ENCODE measurements at regions not wholly inside any gene's neighbourhood (a gene's known extent, or its start where the extent isn't known, plus 50 kb on each side); places are given as distances from the start of the nearest gene placed in this dataset.

DNA sequence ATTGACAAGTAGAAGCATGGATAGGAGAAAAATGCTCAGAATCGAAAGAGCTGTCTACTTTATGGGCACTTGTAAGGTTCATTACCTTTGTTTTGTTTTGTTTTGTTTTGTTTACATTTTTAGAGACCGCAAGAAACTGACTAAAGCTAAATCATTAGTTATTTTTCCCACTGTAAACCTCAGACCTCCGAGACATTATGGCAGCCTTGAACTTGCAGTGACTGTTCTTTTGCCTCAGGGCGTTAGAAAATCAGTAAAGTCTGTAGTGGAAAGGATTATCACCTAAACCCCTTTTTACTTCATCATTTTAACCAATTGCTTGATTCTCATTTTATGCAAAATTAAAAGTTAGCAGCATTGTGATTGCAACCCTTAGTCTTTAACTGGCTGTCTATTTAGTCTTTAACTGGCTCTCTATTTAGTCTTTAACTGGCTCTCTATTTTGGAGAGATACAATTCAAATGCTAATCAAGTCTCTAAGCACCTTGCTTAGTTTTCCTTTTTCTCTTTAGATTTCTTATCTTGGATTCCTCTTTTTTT is 383.3 kb upstream of the ROBO2 start:
- DNase-seq (ENCODE audit: low spot score in 2 of 2) = no peak
- no peak for FAIRE-seq

- FAIRE-seq (peak; percentile 82), DNase-seq (ENCODE audit: low spot score in 2 of 2) (no peak)
Observed at GRCh38 chr3:76657909-76658308, 382.0 kb upstream of the ROBO2 start.

DNA sequence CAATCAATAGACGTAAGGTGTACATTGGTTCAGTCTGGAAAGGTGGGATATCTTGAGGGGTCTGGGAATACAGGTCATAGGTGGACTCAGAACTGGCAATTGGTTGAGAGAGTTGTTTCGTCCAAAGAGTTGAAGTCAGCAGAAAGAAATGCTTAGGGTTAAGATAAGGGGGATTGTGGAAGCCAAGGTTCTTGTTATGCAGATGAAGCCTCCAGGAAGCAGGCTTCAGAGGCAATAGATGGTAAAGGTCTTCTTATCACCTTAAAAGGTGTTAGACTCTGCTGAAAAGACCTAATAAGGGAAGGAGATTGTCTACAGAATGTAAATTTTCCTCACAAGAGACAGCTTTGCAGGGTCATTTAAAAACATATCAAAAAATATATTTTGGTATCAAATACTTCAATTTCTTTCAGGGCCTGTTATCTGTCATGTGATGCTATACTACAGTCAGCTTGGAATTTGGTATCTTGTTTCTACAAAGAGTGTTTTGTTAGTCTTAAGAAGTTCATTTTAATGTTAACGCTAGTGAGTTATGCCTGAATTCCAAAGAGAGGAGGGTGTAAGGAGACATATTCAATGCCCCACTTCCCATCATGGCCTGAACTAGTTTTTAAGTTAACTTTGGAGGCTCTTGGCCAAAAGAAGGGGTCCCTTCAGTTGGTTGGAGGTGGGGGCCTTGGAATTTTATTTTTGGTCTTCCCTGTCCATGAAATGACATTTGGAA is 378.2 kb upstream of the ROBO2 start:
- DNase-seq (ENCODE audit: low spot score in 2 of 2) = no peak
- FAIRE-seq = no peak

DNA sequence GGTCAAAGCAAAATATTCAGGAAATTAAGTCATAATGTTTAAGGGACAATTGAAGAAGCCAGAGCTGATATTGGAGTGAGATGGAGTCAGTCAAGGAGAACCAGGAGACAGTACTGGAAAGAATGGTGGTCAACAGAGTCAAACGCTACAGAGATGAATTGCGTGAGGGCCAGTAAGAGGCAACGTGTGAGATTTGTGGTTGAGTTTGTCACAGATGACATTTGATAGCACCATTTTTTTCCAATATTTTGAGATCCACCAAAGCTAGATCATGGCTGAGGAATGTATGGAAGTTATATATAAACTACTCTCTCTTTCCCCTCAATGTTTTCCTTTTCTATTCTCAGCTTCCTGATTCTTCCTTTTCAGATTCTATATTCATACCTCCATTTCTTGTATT is 375.1 kb upstream of the ROBO2 start:
- no peak for DNase-seq (ENCODE audit: low spot score in 2 of 2)
- FAIRE-seq = no peak

- DNase-seq (ENCODE audit: low spot score in 2 of 2) (no peak), FAIRE-seq (no peak)
Observed at GRCh38 chr3:76668653-76669052, 371.2 kb upstream of the ROBO2 start.

DNA sequence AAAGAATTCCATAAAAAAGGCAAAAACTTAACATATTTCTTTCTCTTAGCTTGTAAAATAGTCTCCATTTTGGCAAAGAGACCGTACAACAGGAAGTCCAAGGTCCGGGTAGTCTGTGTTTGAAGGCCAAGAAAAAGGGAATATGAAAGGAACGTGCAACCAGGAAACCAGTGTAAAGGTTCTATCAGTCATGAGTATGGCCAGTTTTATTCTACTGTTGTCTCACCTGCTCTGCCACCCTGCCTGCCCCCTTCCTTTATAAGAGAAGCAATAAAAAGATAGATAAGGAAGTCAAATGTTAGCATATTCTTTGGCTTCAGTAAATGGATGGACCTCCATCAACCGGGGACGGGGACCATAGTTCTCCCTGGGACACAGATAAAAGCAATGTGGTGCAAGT is 370.6 kb upstream of the ROBO2 start:
- DNase-seq (ENCODE audit: low spot score in 2 of 2) (no peak), FAIRE-seq (no peak)

DNA sequence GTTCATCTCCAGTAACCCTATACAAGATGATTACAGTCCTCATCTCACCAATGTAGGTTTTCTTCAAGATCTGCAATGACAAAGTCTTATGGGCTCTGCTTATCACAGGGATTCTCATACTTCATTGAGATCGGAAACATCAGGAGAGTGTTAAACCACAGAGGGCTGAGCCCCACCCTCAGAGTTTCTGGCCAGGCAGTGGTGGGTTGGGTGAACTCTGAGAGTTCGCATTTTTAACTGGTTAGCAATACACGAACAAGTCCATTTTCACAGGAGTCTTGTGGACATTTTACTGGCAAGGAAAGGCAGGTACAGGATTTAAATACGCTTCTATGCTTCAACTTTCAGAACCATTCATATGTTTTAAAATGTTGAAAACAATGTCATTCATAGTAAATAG is 366.7 kb upstream of the ROBO2 start:
- no peak for DNase-seq (ENCODE audit: low spot score in 2 of 2)
- FAIRE-seq = no peak

DNA sequence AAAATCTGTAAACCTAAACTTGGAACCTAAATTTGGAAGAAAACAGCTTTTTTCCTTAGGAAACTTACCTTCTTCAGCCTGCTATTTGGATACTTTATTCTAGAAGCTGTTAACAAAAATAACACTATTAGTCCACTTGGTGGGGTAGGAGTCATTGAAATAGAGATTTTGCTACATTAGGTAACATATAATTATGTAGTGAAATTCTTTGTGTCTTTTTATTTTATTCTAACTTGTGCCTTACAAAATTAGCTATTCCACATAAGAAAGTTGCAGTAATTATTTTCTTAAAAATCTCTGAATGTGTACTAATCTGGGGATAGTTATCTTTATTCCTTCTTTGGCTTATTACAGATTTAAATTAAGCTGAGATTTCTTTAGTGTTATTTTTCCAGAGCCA is 360.4 kb upstream of the ROBO2 start:
- no peak for FAIRE-seq
- no peak for DNase-seq (ENCODE audit: low spot score in 2 of 2)

GRCh38 chr3:76683256-76683655 is 356.6 kb upstream of the ROBO2 start:
- FAIRE-seq (no peak), DNase-seq (ENCODE audit: low spot score in 2 of 2) (no peak)

DNA sequence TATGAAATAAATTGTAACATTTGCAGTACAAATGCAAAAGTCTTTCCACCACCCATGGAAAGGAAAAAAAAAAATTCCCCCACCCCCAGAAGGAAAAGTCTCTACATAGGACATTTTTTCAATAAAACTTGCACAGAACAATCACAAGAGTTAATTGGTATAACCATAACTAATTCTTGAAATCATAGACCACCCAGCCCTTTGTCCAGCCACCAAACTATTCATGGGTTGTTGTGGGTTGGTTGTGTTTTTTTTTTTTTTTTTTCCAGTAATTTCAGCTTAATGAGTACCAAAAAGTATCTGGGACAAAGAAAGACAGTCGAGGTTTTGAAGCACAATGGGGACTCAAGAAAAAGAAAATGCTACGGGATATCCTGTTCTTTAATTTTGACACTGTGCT is 355.0 kb upstream of the ROBO2 start:
- DNase-seq (ENCODE audit: low spot score in 2 of 2) = no peak
- FAIRE-seq = no peak

GRCh38 chr3:76685858-76686257 is 354.0 kb upstream of the ROBO2 start:
- DNase-seq (ENCODE audit: low spot score in 2 of 2) (no peak), FAIRE-seq (no peak)

DNA sequence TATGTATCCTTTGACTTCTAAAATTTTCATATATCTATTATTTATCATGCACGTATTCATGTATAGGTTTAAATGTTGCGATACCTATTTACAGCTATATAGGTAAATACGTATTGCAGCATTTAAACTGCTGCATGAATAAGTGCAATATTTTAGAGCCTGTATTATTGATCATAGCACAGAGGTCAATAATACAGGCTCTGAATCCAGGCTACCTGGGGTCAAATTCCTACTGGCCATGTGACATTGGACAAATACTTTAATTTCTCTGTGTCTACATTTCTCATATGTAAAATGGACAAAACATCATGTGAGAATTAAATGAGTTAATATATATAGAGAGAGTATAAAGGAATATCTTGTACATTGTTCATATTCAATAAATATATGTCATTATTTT is 352.9 kb upstream of the ROBO2 start:
- DNase-seq (ENCODE audit: low spot score in 2 of 2) = no peak
- no peak for FAIRE-seq

DNA sequence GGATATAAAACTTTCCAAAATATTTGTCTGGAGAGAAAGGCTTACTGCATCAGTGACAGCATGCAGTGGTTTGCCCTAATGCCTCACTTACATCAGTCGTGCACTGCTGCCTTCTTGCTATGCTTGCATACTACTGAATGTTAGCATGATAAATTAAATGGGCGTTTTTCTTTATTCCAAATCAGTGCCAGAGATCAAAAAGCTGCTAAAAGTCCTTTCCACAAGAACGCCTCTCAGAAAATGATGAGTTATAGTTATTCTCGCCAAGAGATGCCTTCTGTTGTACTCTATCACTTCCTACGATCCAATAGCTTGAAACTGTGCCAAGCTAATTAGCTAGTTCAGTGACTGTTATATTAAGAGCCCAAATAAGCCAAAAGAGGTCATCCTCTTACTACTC is 345.8 kb upstream of the ROBO2 start:
- no peak for FAIRE-seq
- DNase-seq (ENCODE audit: low spot score in 2 of 2) = no peak

DNA sequence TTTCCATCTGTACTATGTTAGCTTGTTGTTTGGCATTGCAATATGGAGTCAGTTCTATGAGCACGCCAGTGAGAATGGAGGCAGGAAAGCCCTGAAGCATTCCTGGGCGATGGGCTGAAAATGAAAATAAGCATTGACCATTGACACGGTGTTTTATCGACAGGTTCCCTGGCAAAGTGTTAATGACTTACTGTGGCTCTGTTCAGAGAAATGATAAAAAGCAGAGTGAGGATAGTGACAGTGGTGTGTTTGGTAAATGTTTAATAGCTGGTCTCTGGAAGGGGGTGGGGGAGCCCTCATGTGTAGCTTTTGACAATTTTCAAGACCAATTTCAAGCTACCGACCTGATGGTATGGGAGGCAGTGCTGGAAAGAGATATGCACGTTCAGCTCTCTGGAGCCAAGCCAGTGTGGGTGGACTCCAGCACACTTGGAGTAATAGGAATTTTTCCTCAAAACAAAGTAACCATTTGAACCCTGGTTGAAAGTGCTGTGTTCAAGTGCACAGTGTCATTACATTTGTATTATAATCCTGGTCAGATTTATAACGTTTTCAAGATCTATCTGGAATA is 341.7 kb upstream of the ROBO2 start:
- DNase-seq (ENCODE audit: low spot score in 2 of 2) = no peak
- no peak for FAIRE-seq

DNA sequence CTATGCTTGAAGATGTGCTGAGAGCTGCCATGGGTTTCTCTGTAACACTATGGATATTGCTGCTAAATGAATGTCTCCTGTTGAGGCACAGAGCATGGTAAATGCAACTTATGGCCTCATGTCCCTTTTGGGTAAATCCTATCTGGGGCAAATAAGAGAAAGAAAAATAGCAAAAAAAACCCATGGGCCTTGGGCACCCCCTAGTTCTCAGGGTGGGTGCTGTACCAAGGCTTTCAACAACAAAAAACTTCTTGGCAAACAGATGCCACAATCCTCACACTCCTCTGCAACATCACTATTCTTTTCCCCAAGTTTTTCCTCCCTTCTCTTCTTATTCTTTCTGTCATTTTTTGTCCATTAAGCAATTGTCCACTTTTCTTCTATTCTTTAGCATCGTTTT is 340.1 kb upstream of the ROBO2 start:
- DNase-seq (ENCODE audit: low spot score in 2 of 2) (no peak), FAIRE-seq (no peak)

GRCh38 chr3:76700323-76700722 is 339.6 kb upstream of the ROBO2 start:
- DNase-seq (ENCODE audit: low spot score in 2 of 2) (no peak), FAIRE-seq (no peak)

GRCh38 chr3:76702676-76703075 is 337.2 kb upstream of the ROBO2 start:
- DNase-seq (ENCODE audit: low spot score in 2 of 2) = no peak
- no peak for FAIRE-seq

DNA sequence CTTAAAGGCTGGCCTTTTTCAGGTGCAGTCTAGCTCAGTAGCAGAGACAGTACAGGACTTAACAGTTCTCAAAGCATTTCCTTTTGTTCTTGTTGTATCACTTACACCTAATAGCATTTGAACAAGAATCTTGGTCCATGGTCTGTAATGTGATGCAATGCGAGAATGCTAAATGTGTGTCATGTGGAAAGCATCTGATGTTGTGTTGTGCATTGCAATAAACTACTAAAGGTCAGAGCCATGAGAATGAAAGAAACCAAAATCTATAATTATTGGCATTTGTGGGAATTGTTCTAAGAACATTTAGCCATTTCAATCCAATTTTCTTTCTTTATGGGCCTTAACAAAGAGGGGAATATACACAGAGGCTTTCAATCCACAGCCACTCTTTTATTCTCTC is 324.5 kb upstream of the ROBO2 start:
- FAIRE-seq = no peak
- no peak for DNase-seq (ENCODE audit: low spot score in 2 of 2)

DNA sequence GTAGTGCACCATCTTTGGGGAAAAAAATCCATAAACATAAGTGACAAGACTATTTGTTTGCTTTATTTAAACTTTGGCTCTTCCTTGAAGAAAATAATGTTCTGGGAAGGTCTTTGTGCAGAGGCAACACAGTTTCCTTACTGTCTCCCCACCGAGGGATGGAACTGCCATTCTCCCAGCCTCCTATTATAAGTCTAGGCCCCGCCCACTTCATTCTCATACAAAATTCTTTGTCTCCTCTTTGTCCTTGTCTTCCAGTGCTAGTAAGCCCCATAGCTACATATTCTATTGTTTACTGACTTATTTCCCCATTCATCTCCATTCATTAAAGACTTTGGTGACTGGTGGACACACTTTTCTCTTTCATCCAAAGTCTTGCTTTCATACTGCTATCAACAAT is 316.5 kb upstream of the ROBO2 start:
- no peak for DNase-seq (ENCODE audit: low spot score in 2 of 2)
- FAIRE-seq = no peak

- FAIRE-seq (no peak), DNase-seq (ENCODE audit: low spot score in 2 of 2) (no peak)
Observed at GRCh38 chr3:76724075-76724474, 315.8 kb upstream of the ROBO2 start.

DNA sequence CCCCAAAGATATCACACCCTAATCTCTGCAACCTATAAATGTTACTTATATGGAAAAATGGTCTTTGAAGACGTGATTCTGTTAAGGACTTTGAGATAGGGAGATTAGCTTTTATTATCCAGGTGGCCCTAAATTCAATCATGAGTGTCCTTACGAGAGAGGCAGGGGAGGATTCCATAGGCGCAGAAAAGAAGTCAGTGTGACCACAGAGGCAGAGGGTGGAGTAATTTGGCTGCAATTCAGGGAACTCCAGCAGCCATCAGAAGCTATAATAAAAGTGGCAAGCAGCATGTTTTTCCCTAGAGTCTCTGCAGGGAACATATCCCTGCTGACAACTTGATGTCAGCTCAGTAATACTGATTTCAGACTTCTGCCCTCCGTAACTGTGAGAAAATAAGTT is 315.2 kb upstream of the ROBO2 start:
- DNase-seq (ENCODE audit: low spot score in 2 of 2) = no peak
- FAIRE-seq = no peak

DNA sequence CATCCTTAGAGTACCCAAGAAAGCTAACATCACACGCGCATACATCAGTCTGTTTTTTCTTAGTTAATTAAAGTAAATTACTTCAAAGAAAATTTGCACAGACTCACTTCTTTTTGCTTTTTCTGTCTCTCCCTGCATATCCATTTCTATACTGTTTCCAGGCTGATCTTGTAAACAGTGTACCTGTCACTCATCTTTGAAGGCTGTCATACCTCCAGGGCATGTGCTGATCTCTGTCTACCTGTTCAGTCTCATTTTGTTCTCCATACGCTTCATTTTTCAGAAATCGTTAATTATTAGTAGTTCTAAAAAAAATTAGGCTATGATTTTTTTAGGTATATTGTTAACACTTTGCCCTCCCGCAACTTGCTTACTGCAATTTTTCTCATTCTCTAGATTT is 313.9 kb upstream of the ROBO2 start:
- DNase-seq (ENCODE audit: low spot score in 2 of 2) (no peak), FAIRE-seq (no peak)

- no peak for DNase-seq (ENCODE audit: low spot score in 2 of 2)
- no peak for FAIRE-seq
Observed at GRCh38 chr3:76728426-76728825, 311.5 kb upstream of the ROBO2 start.

Measured in frontal cortex (tissue), 3 donors.